ENCODE measurements at regions not wholly inside any gene's neighbourhood (a gene's known extent, or its start where the extent isn't known, plus 50 kb on each side); places are given as distances from the start of the nearest gene placed in this dataset.

DNA sequence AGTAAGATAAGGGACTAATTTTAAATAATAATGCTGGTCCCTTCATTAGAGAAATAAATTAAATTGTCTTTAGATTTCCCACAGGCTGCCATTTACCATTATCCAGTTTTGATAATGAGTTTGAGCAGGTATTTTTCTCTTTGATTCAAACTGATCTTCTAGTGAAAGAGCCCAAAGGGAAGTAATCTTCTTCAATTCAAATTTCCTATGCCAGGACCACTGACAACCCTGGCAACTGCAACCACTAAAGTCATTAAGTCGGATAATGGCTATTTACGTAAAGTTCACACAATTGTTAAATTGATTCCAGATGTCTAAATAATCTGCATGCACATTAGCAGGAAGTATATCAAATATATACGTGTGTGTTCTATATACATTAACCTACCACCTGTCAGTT, 399.3 kb downstream of the PTPRC start:
- intact Hi-C loops (cut with micrococcal nuclease), result no loop called here

GRCh38 chr1:199040076-199040905, 401.5 kb downstream of the PTPRC start:
- intact Hi-C loops (cut with micrococcal nuclease), result loop anchor here (5.0 to 10.0 kb wide), 2 partner anchors 485 to 883 kb away; partner anchors contain the start of gene NEK7

DNA sequence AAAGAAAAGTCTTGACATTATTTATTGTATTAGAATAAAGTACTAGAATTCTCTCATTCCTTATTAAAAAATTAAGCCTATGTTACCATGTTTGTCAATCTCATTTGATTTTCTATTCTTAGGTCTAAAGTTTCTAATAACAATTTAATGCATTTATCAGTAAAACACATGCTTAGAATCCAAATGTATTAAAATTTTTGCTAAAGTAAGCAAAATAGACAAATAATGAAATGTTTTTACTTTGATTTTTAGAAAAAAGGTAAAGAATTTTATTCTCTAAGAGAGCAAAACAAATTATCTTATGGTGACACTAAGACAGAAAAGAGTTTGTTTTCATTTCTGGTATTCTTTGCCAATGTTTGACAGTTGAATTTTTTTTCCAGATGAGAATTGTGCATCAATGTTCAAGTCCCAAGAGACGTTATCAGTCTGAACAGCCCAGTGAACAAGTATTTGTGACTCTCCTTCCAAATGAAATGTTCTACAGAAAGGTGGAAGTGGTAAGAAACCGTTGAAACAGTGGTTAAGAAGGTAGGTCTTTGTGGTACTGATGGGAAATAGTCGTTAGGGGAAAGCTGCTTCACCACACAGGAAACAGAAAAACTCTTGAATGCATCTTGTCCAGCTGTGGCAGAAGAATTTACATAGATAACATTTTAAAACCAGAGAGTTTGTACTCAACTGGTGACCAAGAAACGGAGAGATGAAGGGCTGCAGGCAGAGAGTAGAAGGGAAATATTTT, 402.5 kb downstream of the PTPRC start:
- intact Hi-C loops (cut with micrococcal nuclease), result loop anchor here (1.0 to 10.0 kb wide), 7 partner anchors 11 to 884 kb away; partner anchors contain the start of gene NEK7

DNA sequence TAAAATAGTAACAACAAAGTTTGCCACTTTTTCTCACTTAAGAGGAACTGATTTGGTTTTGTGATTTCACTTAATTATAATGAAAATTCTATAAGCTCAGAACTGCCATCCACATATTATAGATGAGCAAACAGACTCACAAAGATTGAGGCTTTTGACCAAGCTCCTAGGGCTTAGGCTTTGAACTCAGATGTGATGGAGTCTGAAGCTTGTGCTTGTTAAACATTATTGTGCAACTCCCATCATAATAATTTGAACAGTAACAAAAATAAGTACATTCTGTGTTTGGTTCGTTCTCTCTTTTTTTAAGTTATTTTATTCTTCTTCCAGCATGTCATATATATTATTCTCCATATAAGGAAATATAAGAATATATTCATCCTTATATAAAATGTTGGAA, 403.4 kb downstream of the PTPRC start:
- intact Hi-C loops (cut with micrococcal nuclease), result loop anchor here (5.0 to 10.0 kb wide), 2 partner anchors 487 to 885 kb away; partner anchors contain the start of gene NEK7

DNA sequence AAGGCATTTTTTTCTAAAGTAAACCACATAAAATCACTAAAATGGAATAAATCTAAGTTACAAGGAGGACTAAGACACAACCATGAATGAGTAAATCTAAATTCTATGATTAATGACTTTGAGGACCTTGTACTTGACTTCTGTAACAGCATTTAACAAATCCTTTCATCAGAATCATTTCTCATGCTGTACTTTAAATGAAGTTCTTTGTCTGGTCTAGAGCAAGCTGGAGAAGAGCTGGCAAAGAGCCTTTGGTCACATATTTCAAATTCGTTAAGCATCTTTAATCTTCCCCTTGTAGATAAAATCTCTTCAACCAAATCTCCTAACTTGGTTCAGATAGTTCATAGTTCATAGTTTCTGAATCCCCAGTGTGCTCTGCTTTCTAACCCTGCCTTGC, 405.4 kb downstream of the PTPRC start:
- intact Hi-C loops (cut with micrococcal nuclease), result loop anchor here (5.0 to 10.0 kb wide), 2 partner anchors 489 to 887 kb away; partner anchors contain the start of gene NEK7

GRCh38 chr1:199046618-199047017, 407.8 kb downstream of the PTPRC start:
- intact Hi-C loops (cut with micrococcal nuclease), result loop anchor here (10.0 kb wide), 1 partner anchor 492 kb away; no protein-coding TSS in a partner anchor

DNA sequence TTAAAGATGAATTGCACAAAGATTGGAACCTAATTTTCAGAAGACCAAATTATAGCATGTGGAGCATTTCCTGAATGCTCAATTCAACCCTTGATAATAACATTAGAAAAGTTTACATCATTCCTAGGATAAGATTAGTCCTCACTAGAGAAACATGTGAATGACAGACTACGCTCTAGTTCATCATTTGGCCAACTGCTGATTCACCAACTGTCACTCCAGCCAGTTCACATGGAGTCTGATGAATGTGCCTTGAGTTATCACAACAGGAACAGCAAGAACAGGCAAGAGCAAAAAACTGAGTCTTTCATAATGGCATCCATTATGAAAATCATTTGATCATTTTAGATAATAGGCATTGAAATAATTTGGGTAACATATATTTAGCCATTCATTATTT, 415.9 kb downstream of the PTPRC start:
- intact Hi-C loops (cut with micrococcal nuclease), result no loop called here

- intact Hi-C loops (cut with micrococcal nuclease), result no loop called here
These were observed 418.5 kb downstream of the PTPRC start for GRCh38 chr1:199057322-199057721.

GRCh38 chr1:199058281-199058680, 419.4 kb downstream of the PTPRC start:
- intact Hi-C loops (cut with micrococcal nuclease), result no loop called here

DNA sequence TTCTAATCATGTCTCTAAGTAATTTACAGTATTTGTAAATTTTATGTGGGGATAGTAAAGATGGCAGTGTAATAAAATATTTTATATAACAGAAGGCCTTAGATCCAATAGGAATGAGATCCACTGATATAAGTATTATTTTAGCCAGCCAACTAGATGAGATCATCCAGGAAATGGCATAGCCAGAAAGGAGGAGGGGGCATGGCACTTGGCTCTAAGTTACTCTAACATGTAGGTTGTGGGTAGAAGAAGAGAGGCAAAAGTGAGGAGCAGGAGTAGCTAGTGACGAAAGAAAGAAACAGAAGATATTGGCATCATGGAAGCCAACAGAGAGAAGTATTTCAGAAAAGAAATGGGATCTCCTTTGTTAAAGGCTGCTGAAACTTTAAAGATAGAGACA, 426.1 kb downstream of the PTPRC start:
- intact Hi-C loops (cut with micrococcal nuclease), result no loop called here

- intact Hi-C loops (cut with micrococcal nuclease), result no loop called here
These were observed 428.6 kb downstream of the PTPRC start for GRCh38 chr1:199067483-199067882.

- intact Hi-C loops (cut with micrococcal nuclease), result no loop called here
These were observed 432.2 kb downstream of the PTPRC start for GRCh38 chr1:199071080-199071479.

DNA sequence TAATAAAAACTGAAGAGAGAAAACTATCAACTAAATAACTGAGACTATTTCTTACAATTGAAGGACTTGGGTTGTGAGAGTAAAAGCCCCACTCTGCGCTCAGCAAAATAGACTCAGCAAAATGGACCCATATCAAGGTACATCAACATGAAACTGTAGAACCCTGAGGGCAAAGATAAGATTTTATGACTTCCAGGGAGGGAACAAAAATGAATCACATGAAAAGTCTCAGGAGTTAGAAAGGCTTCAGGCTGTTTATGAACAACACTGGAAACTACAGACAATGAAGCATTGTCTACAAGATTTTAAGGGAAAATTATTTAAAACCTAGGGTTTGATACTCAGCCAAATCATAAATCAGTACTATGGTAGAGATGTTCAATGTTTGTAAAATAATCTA, 434.3 kb downstream of the PTPRC start:
- intact Hi-C loops (cut with micrococcal nuclease), result no loop called here

DNA sequence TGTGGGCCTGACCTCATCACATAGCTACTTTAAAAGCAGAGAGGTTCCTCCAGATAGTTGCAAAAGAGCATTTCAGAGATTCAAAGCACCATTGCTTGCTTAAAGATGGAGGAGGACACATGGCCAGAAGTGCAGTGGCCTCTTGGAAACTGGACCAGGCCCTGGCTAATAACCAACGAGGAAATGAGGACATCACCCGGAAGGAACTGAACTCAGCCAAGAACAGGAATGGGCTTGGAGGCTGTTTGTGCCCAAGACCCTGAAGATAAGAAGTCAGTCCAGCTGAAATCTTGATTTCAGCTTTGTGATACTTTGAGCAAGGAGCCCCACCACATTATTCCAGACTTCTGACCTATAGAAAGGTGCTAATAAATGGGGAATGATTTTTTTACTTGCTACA, 437.0 kb downstream of the PTPRC start:
- intact Hi-C loops (cut with micrococcal nuclease), result no loop called here

DNA sequence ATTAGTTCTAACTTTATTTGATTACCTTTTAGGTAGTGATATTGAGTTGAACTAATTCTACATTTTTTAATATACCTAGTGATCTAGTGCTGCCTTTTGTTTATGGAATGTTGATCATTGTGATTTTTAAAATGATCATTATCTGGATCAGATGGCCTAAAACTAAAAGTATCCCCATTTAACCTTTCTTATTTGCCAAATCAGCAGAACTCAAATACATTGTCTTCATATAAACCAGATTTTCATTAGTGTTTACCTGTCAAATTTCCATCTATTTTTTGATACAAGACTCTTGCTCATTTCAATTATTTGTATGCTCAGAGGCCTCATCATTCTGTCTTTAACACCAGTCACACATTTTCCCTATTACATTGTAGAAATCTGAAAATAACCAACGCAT, 441.2 kb downstream of the PTPRC start:
- intact Hi-C loops (cut with micrococcal nuclease), result no loop called here

- intact Hi-C loops (cut with micrococcal nuclease), result no loop called here
These were observed 442.9 kb downstream of the PTPRC start for GRCh38 chr1:199081739-199082138.

GRCh38 chr1:199082778-199083389, 444.0 kb downstream of the PTPRC start:
- intact Hi-C loops (cut with micrococcal nuclease), result no loop called here

GRCh38 chr1:199083680-199084079, 444.8 kb downstream of the PTPRC start:
- intact Hi-C loops (cut with micrococcal nuclease), result no loop called here

GRCh38 chr1:199084293-199084692, 445.5 kb downstream of the PTPRC start:
- intact Hi-C loops (cut with micrococcal nuclease), result no loop called here

GRCh38 chr1:199085903-199086302, 447.1 kb downstream of the PTPRC start:
- intact Hi-C loops (cut with micrococcal nuclease), result no loop called here

DNA sequence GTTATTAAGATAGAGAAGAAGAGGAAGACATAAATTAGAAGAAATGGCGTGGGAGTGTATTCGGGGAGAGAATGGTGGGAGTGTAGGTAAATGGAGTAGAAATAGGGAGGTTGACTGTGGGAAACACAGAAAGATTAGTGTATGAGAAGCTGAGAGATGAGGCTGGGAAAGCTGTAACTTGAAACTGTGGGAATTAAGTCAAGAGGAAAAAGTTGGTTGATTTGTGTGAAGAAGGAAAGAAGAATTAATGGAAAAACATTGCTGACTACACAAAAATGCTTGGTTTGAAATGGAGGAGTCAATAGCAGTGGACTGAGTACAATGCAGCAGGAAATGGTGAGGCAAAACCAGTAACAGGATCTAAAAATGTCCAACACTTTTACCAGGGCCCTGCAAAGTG, 448.3 kb downstream of the PTPRC start:
- intact Hi-C loops (cut with micrococcal nuclease), result loop anchor here (1.0 kb wide), 1 partner anchor 46 kb away; no protein-coding TSS in a partner anchor
